Muscle of leg (tissue), 3 donors: ENCODE measurements at regions not wholly inside any gene's neighbourhood (a gene's known extent, or its start where the extent isn't known, plus 50 kb on each side); places are given as distances from the start of the nearest gene placed in this dataset.

Experiments
- DNase-seq: peaks from one replicate; pipeline ENCODE4 v3.0.0; 2013
- H3K27ac ChIP-seq: one replicate; pipeline ENCODE4 v1.5.1; 2013; ENCODE audit warnings: mild to moderate bottlenecking, low read length, control low read depth
- H3K27me3 ChIP-seq: one replicate; pipeline ENCODE4 v1.6.1; 2013; ENCODE audit warnings: low read length; ENCODE audit not compliant: control insufficient read depth, insufficient read depth
- H3K36me3 ChIP-seq: one replicate; pipeline ENCODE4 v1.6.1; 2013; ENCODE audit warnings: low read length; ENCODE audit not compliant: control insufficient read depth, insufficient read depth
- H3K4me1 ChIP-seq: one replicate; pipeline ENCODE4 v1.6.1; 2013; ENCODE audit warnings: low read length; ENCODE audit not compliant: control insufficient read depth, insufficient read depth
- H3K4me3 ChIP-seq: one replicate; pipeline ENCODE4 v1.5.1; 2013; ENCODE audit warnings: low read length, control low read depth
- H3K9me3 ChIP-seq: replicated peaks from 2 replicates; pipeline ENCODE4 v1.6.1; 2013; ENCODE audit warnings: low read depth, low read length; ENCODE audit not compliant: control insufficient read depth
- WGBS: methylation state at CpG from one replicate; pipeline ENCODE4 v1.1.5; 2013; ENCODE audit warnings: missing lambda C conversion rate; ENCODE audit not compliant: insufficient coverage; 5-methylcytosine and 5-hydroxymethylcytosine counted together

DNA sequence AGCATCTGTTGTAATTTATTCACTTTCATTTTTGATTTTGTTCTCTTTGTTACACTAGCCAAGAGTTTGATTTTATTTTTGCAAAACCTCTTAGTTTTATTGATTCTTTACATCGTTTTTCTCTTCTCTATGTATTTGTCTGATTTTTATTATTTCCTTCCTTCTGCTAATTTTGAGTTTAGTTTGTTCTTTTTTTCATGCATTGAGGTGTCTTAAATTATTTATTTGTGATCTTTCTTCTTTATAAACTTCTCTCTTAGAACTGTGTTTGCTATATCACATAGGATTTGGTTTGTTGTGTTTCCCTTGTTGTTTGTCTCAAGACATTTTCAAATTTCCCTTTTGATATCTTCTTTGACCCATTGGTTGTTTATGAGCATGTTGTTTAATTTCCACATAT lies 51.7 kb upstream of the NFKBIA start:
- DNase-seq: no peak
- H3K27me3 ChIP-seq: no peaks in the 10 kb centered on the region
- no peaks in the 10 kb centered on the region for H3K36me3 ChIP-seq
- WGBS: no CpG with 5 or more reads among the region's 1 CpG
- H3K4me3 ChIP-seq: no peak overlapping the region
- no peak overlapping the region for H3K27ac ChIP-seq
- H3K4me1 ChIP-seq: no peaks in the 10 kb centered on the region
- peaks cover 9% of the 10 kb centered on the region for H3K9me3 ChIP-seq

DNA sequence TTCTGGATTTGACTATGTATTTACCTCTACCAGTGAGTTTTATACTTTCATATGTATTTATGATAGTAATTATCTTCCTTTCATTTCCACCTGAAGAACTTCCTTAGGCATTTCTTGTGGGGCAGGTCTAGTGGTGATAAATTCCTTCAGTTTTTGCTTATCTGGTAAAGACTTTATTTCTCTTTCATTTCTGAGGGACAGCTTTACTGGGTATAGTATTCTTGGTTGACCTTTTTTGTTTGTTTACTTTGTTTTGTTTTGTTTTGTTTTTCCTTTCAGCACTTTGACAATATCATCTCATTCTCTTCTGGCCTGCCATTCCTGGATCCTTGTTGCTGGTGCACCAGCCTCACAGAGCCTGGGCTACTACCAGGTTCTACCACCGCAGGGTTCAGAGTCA lies 53.9 kb upstream of the NFKBIA start:
- Histone ChIP-seq H3K4me3 (no peak overlapping the region), H3K27me3 (no peaks in the 10 kb centered on the region), H3K36me3 (no peaks in the 10 kb centered on the region), H3K27ac (no peak overlapping the region), H3K4me1 (no peaks in the 10 kb centered on the region), H3K9me3 (peaks cover 9% of the 10 kb centered on the region)
- DNase-seq: no peak
- 100% methylated on average over 1 of the region's 1 CpG for WGBS

DNA sequence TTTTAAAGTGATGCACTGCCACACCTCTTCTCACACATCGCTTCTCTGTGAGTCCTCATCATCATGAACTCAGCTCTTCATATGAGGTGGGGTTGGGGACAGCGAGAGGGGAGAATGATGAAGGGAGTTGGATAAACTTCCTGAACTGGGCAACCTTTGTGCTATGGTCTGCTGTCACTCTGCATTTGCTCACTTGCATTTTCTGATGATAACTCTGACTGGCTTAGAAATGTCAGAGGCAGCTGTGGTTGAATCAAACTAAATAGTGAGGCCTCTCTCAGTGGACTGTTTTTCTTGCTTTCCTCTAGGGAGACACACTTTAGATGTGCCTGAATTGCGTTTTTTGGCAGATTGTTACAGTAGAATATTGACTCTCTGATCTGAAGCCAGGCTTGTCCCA lies 55.2 kb upstream of the NFKBIA start:
- Histone ChIP-seq H3K4me3 (no peak overlapping the region), H3K36me3 (no peaks in the 10 kb centered on the region), H3K27me3 (no peaks in the 10 kb centered on the region), H3K9me3 (peaks cover 9% of the 10 kb centered on the region), H3K4me1 (no peaks in the 10 kb centered on the region), H3K27ac (no peak overlapping the region)
- DNase-seq: no peak
- 43% methylated on average over 1 of the region's 3 CpGs for WGBS

DNA sequence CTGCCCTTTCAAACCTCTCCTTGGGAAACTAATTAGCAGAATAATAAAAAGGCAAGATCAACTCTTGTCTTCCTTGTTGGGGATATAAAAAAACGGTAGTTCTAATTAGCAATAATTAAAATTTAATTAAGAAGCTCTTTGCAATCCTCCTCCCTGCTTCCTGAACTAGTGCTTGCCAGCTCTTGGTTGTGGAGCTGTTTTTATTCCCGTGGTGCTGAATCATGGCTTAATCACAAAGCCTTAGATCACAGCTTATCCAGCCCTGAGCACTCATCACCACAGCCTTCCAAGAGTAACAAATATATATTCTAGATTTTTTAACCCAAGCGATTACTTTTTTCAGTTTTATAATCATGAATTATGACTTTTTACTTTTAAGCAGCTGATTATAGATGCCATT lies 63.2 kb upstream of the INSM2 start:
- H3K9me3 ChIP-seq: no peaks in the 10 kb centered on the region
- no peak overlapping the region for H3K27ac ChIP-seq
- H3K4me3 ChIP-seq: no peak overlapping the region
- H3K27me3 ChIP-seq: no peaks in the 10 kb centered on the region
- H3K4me1 ChIP-seq: no peaks in the 10 kb centered on the region
- no peaks in the 10 kb centered on the region for H3K36me3 ChIP-seq
- 33% methylated on average over 1 of the region's 3 CpGs for WGBS
- peak; percentile 7 for DNase-seq

DNA sequence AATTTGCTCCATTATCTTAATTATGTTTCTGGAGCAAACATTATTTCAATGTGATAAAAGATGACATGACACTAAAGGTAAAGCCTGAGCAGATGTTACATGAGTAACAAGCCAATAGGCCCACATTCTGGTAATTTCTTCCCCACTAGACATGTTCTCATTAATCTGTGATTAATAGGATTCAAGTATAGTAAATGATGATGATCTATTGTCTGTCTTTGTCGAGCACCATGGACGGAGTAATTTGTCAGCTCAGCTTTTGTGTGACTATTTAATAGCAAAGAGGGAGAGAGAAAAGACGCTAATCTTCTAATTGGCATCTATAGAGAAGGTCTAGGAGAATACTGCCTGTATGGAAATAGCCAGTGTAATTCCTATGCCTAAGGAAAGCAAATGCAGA lies 62.2 kb upstream of the INSM2 start:
- no peak overlapping the region for H3K4me3 ChIP-seq
- WGBS: 80% methylated on average over 2 of the region's 3 CpGs
- no peaks in the 10 kb centered on the region for H3K36me3 ChIP-seq
- H3K9me3 ChIP-seq: no peaks in the 10 kb centered on the region
- H3K4me1 ChIP-seq: no peaks in the 10 kb centered on the region
- H3K27me3 ChIP-seq: no peaks in the 10 kb centered on the region
- no peak for DNase-seq
- H3K27ac ChIP-seq: no peak overlapping the region

DNA sequence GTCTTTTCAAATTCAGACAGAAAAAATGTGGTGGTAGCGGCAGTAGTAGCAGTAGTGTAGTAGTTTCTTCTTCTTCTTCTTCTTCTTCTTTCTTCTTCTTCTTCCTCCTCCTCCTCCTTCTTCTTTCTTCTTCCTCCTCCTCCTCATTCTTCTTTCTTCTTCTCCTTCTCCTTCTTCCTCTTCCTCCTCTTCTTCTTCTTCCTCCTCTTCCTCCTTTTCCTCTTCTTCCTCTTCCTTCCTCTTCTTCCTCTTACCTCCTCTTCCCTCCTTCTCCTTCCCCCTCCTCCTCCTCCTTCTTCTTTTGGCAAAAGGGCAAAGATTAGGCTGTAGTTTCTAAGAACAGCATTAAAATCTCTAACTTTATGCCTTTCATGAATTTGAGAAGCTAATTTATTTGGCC lies 59.6 kb upstream of the INSM2 start:
- no peak for DNase-seq
- H3K4me3 ChIP-seq: no peak overlapping the region
- no CpG with 5 or more reads among the region's 1 CpG for WGBS
- no peaks in the 10 kb centered on the region for H3K36me3 ChIP-seq
- no peaks in the 10 kb centered on the region for H3K27me3 ChIP-seq
- H3K4me1 ChIP-seq: no peaks in the 10 kb centered on the region
- no peak overlapping the region for H3K27ac ChIP-seq
- H3K9me3 ChIP-seq: no peaks in the 10 kb centered on the region

DNA sequence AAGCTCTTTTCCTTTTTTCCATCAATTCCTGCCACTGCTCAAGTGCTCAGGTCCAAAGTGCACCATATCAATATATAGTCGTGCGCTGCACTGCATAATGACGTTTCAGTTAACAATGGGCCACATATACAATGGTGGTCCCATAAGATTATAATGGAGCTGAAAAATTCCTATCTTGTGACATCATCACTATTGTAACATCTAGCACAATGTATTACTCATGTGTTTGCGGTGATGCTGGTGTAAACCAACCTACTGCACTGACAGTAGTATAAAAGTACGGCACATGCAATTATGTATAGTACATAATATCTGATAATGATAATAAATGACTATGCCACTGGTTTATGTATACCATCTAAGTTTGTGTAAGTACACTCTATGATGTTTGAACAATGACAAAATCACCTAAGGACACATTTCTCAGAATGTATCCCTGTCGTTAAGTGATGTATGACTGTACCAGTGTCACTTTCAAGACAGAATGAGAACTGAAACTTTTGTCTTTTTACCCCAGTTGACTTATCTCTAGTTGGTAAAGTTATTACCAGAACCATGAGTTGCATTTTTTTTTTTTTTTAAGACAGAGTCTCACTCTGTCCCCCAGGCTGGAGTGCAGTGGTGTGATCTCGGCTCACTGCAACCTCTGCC lies 53.7 kb upstream of the INSM2 start:
- 80% methylated on average over 2 of the region's 7 CpGs for WGBS
- H3K27ac ChIP-seq: no peak overlapping the region
- no peak overlapping the region for H3K4me3 ChIP-seq
- no peaks in the 10 kb centered on the region for H3K4me1 ChIP-seq
- no peaks in the 10 kb centered on the region for H3K9me3 ChIP-seq
- no peaks in the 10 kb centered on the region for H3K27me3 ChIP-seq
- no peak for DNase-seq
- H3K36me3 ChIP-seq: no peaks in the 10 kb centered on the region

DNA sequence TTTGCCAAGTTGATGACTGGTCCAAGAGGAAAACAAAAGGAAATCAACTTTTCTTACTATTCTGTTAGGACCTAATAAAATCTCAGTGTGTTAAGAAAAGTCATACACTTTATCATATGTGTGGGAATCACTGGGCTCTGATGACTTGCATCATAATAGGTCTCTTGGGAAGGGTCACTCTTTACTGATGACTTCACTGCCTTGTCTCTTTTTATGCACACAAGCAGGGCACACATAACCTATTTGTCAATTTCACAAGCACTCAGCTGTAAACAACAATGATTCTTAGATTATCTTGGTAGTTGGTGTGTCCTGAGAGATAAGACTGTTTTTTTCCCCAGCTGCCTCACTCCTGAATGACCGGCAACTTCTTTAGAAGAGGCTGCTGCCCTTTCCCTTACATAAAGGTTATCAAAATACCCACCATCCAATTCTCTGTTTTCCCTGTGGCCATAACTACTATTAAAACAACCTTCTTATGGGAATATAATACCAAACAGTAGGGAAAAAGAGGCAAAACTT lies 50.9 kb upstream of the INSM2 start:
- no CpG with 5 or more reads among the region's 1 CpG for WGBS
- Histone ChIP-seq H3K4me1 (no peaks in the 10 kb centered on the region), H3K9me3 (no peaks in the 10 kb centered on the region), H3K27me3 (no peaks in the 10 kb centered on the region), H3K27ac (no peak overlapping the region), H3K36me3 (no peaks in the 10 kb centered on the region), H3K4me3 (no peak overlapping the region)
- DNase-seq: peak; percentile 2
